SK-N-SH (cell line): ENCODE measurements at regions not wholly inside any gene's neighbourhood (a gene's known extent, or its start where the extent isn't known, plus 50 kb on each side); places are given as distances from the start of the nearest gene placed in this dataset.

Experiments used
- CTCF ChIA-PET: fragments of 300-600, 350-600 bp; formaldehyde crosslinking; extraction: SDS; loops from one replicate; lab custom pipeline; 2021; lab: Yijun Ruan, JAX
- POLR2A ChIA-PET: fragments of 350-600 bp; sonication (Branson Sonifier 250); formaldehyde crosslinking; extraction: SDS; loops from one replicate; lab custom pipeline; 2020; ENCODE audit warnings: antibody characterized with exemption, inconsistent platforms; lab: Yijun Ruan, JAX
- DNase-seq: peaks from one replicate; pipeline ENCODE4 v3.0.0; 2012
- H2AFZ ChIP-seq: fragments of 200-600 bp; sonication (generic); 2 replicates; pipeline ENCODE4 v1.8.1; 2016; ENCODE audit warnings: antibody characterized with exemption, mild to moderate bottlenecking, low read depth
- H3F3A ChIP-seq: fragments of 200-600 bp; sonication (generic); replicated peaks from 2 replicates; pipeline ENCODE3; 2016; ENCODE audit warnings: antibody characterized with exemption, mild to moderate bottlenecking; ENCODE audit not compliant: insufficient read depth
- H3K27ac ChIP-seq, 2 experiments: fragments of 200-500 bp in 1 of 2; fragments of 200-600 bp in 1 of 2; sonication (Bioruptor generic) in 1 of 2; sonication (generic), shearing (Covaris generic) in 1 of 2; 2 replicates each; pipeline versions ENCODE4 v1.5.1 to v1.6.1; 2014 to 2016; ENCODE audit warnings: low read depth in 2 of 2, inconsistent platforms in 1 of 2, low read length in 1 of 2, mild to moderate bottlenecking in 1 of 2, mixed read lengths in 1 of 2
- H3K27me3 ChIP-seq: fragments of 200-600 bp; sonication (generic), shearing (Covaris generic); 2 replicates; pipeline ENCODE4 v1.6.1; 2016; ENCODE audit warnings: mixed run types; ENCODE audit not compliant: insufficient read depth
- H3K36me3 ChIP-seq, 2 experiments: fragments of 200-500 bp in 1 of 2; fragments of 200-600 bp in 1 of 2; sonication (Bioruptor generic) in 1 of 2; sonication (generic) in 1 of 2; replicated peaks in 1 of 2; 2 replicates each; pipeline versions ENCODE3 to v1.5.1; 2014 to 2016; ENCODE audit warnings: low read length in 1 of 2, mild to moderate bottlenecking in 1 of 2; ENCODE audit not compliant: insufficient read depth in 2 of 2, control insufficient read depth in 1 of 2
- H3K4me1 ChIP-seq, 2 experiments: fragments of 200-500 bp in 1 of 2; fragments of 200-600 bp in 1 of 2; sonication (Bioruptor generic) in 1 of 2; sonication (generic), shearing (Covaris generic) in 1 of 2; 2 replicates each; pipeline versions ENCODE4 v1.5.1 to v1.6.1; 2014 to 2016; ENCODE audit warnings: low read depth in 1 of 2, low read length in 1 of 2, mixed run types in 1 of 2; ENCODE audit not compliant: insufficient read depth in 2 of 2, control insufficient read depth in 1 of 2
- H3K4me2 ChIP-seq: fragments of 200-600 bp; sonication (generic), shearing (Covaris generic); 2 replicates; pipeline ENCODE4 v1.6.1; 2017; ENCODE audit warnings: mixed run types
- H3K4me3 ChIP-seq, 2 experiments: fragments of 200-500 bp in 1 of 2; fragments of 200-600 bp in 1 of 2; sonication (Bioruptor generic) in 1 of 2; sonication (generic), shearing (Covaris generic) in 1 of 2; 2 replicates each; pipeline versions ENCODE4 v1.5.1 to v1.8.1; 2014 to 2016; ENCODE audit warnings: low read depth in 2 of 2, inconsistent platforms in 1 of 2, low read length in 1 of 2, mild to moderate bottlenecking in 1 of 2, mixed read lengths in 1 of 2, moderate library complexity in 1 of 2
- H3K79me2 ChIP-seq: fragments of 200-600 bp; sonication (generic); 2 replicates; pipeline ENCODE4 v1.8.1; 2017; ENCODE audit warnings: mild to moderate bottlenecking; ENCODE audit not compliant: insufficient read depth
- H3K9ac ChIP-seq: fragments of 200-600 bp; sonication (generic); 2 replicates; pipeline ENCODE4 v1.6.1; 2017; ENCODE audit warnings: mixed run types
- H3K9me2 ChIP-seq: fragments of 200-600 bp; sonication (generic); 2 replicates; pipeline ENCODE4 v1.6.1; 2017; ENCODE audit warnings: mixed run types
- H3K9me3 ChIP-seq: fragments of 200-600 bp; sonication (generic); 2 replicates; pipeline ENCODE4 v1.6.1; 2017; ENCODE audit warnings: mixed run types, mild to moderate bottlenecking, moderate library complexity
- H4K20me1 ChIP-seq: fragments of 200-600 bp; sonication (generic); 2 replicates; pipeline ENCODE4 v1.6.1; 2017; ENCODE audit warnings: mild to moderate bottlenecking, mixed run types; ENCODE audit not compliant: insufficient read depth
- CHD2 ChIP-seq: fragments of 150-350 bp; IDR thresholded peaks from 2 replicates; pipeline ENCODE4 v1.6.1; 2018; ENCODE audit warnings: low read length; ENCODE audit not compliant: partially characterized antibody
- EP300 ChIP-seq, 2 experiments: IDR thresholded peaks; 2 replicates each; pipeline versions ENCODE4 v1.4.0 to v1.6.1; 2012; ENCODE audit warnings: borderline replicate concordance in 1 of 2, low read depth in 1 of 2, low read length in 1 of 2
- FOSL2 ChIP-seq: IDR thresholded peaks from 2 replicates; pipeline ENCODE4 v1.4.0; 2012; ENCODE audit warnings: low read depth, mild to moderate bottlenecking, moderate library complexity, borderline replicate concordance
- FOXJ3 ChIP-seq: sonication (generic); formaldehyde crosslinking; IDR thresholded peaks from 2 replicates; pipeline ENCODE4 v1.5.1; 2020; ENCODE audit warnings: mild to moderate bottlenecking, missing genetic modification reagents
- GABPA ChIP-seq: IDR thresholded peaks from 2 replicates; pipeline ENCODE4 v1.4.0; 2012; ENCODE audit warnings: low read depth, mild to moderate bottlenecking
- IRF3 ChIP-seq: fragments of 150-350 bp; IDR thresholded peaks from 2 replicates; pipeline ENCODE4 v1.6.1; 2016; ENCODE audit warnings: mild to moderate bottlenecking, low read depth, low read length
- JUND ChIP-seq: IDR thresholded peaks from 2 replicates; pipeline ENCODE4 v1.4.0; 2012
- MEF2A ChIP-seq: IDR thresholded peaks from 2 replicates; pipeline ENCODE4 v1.4.0; 2012; ENCODE audit warnings: low read depth, borderline replicate concordance
- MXI1 ChIP-seq: IDR thresholded peaks from 2 replicates; pipeline ENCODE4 v1.6.1; 2012; ENCODE audit warnings: mild to moderate bottlenecking, low read depth, low read length, improper control_type of control experiment
- NFIC ChIP-seq: IDR thresholded peaks from 2 replicates; pipeline ENCODE4 v1.4.0; 2012; ENCODE audit warnings: borderline replicate concordance
- NRF1 ChIP-seq: IDR thresholded peaks from 2 replicates; pipeline ENCODE4 v1.6.1; 2012; ENCODE audit warnings: low read depth, mild to moderate bottlenecking, low read length
- POLR2AphosphoS5 ChIP-seq: IDR thresholded peaks from 2 replicates; pipeline ENCODE4 v1.6.1; 2012; ENCODE audit warnings: low read depth, low read length
- RAD21 ChIP-seq: IDR thresholded peaks from 2 replicates; pipeline ENCODE4 v1.6.1; 2012; ENCODE audit warnings: mild to moderate bottlenecking, low read length
- RCOR1 ChIP-seq: fragments of 150-350 bp; IDR thresholded peaks from 2 replicates; pipeline ENCODE4 v1.6.1; 2017; ENCODE audit warnings: antibody characterized with exemption, low read length
- RXRA ChIP-seq: IDR thresholded peaks from 2 replicates; pipeline ENCODE4 v1.4.0; 2012; ENCODE audit warnings: low read depth, mild to moderate bottlenecking, borderline replicate concordance
- SIN3A ChIP-seq: IDR thresholded peaks from 2 replicates; pipeline ENCODE4 v1.6.1; 2012; ENCODE audit warnings: low read depth, mild to moderate bottlenecking, low read length, moderate library complexity, borderline replicate concordance
- SMC3 ChIP-seq: IDR thresholded peaks from 2 replicates; pipeline ENCODE4 v1.6.1; 2012; ENCODE audit warnings: low read depth, low read length, improper control_type of control experiment
- TAF1 ChIP-seq: IDR thresholded peaks from 2 replicates; pipeline ENCODE4 v1.6.1; 2012; ENCODE audit warnings: low read depth, mild to moderate bottlenecking, low read length, moderate library complexity, borderline replicate concordance
- TCF12 ChIP-seq: IDR thresholded peaks from 2 replicates; pipeline ENCODE4 v1.4.0; 2012
- TEAD4 ChIP-seq: IDR thresholded peaks from 2 replicates; pipeline ENCODE4 v1.4.0; 2012; ENCODE audit warnings: mild to moderate bottlenecking, borderline replicate concordance; ENCODE audit not compliant: insufficient read depth
- USF1 ChIP-seq: IDR thresholded peaks from 2 replicates; pipeline ENCODE4 v1.4.0; 2012; ENCODE audit warnings: low read depth, borderline replicate concordance
- USF2 ChIP-seq: fragments of 150-350 bp; IDR thresholded peaks from 2 replicates; pipeline ENCODE4 v1.6.1; 2017; ENCODE audit warnings: antibody characterized with exemption, low read length, low read depth, borderline replicate concordance
- WGBS: methylation state at CpG from one replicate; pipeline ENCODE4 v1.1.6; 2017; ENCODE audit warnings: low lambda C conversion rate; 5-methylcytosine and 5-hydroxymethylcytosine counted together

- ChIA-PET CTCF (interaction anchor here (1.2 kb wide), 1 partner anchor 76 kb away, joined by 3 read pairs; no protein-coding TSS in a partner anchor), POLR2A (no interaction called here)
- Histone ChIP-seq H3K4me3 (no peak overlapping the region), H3K4me2 (no peak overlapping the region), H2AFZ (no peak overlapping the region), H3K27me3 (no peaks in the 10 kb centered on the region), H3F3A (no peaks in the 10 kb centered on the region), H3K36me3 (peaks cover 0 to 4% of the 10 kb centered on the region in 2 experiments), H3K9ac (no peak overlapping the region), H3K9me2 (no peaks in the 10 kb centered on the region), H3K27ac (no peak overlapping the region), H3K79me2 (no peaks in the 10 kb centered on the region), H3K4me1 (no peaks in the 10 kb centered on the region), H4K20me1 (no peaks in the 10 kb centered on the region), H3K9me3 (no peaks in the 10 kb centered on the region)
- whole genome bisulfite sequencing: 54% methylated on average over 2 of the region's 2 CpGs
- TF ChIP-seq IRF3 (no peak), USF1 (no peak), EP300 (IDR thresholded peaks at IDR 0.05; ENCODE audit: borderline replicate concordance in 1 of 2, low read depth in 1 of 2, low read length in 1 of 2) (no peak), CHD2 (no peak), NRF1 (no peak), MEF2A (no peak), JUND (no peak), MXI1 (no peak), SIN3A (no peak), FOSL2 (no peak), TAF1 (no peak), NFIC (no peak), TEAD4 (no peak), FOXJ3 (CRISPR knock-in tag) (no peak), USF2 (no peak), POLR2AphosphoS5 (no peak)
- no peak for DNase-seq
These were observed 654.9 kb upstream of the PKN2 start for GRCh38 chr1:88029142-88029541.

- Histone ChIP-seq H3K9me2 (no peaks in the 10 kb centered on the region), H3K36me3 (peaks cover 0 to 4% of the 10 kb centered on the region in 2 experiments), H3K4me2 (no peak overlapping the region), H3K27me3 (no peaks in the 10 kb centered on the region), H4K20me1 (no peaks in the 10 kb centered on the region), H3F3A (no peaks in the 10 kb centered on the region), H3K9ac (no peak overlapping the region), H3K4me3 (no peak overlapping the region), H3K4me1 (no peaks in the 10 kb centered on the region), H3K9me3 (no peaks in the 10 kb centered on the region), H2AFZ (no peak overlapping the region), H3K79me2 (no peaks in the 10 kb centered on the region), H3K27ac (no peak overlapping the region)
- ChIA-PET CTCF (interaction anchor here (1.2 kb wide), 1 partner anchor 76 kb away, joined by 3 read pairs; no protein-coding TSS in a partner anchor), POLR2A (no interaction called here)
- DNase-seq: no peak
- TF ChIP-seq EP300 (IDR thresholded peaks at IDR 0.05; ENCODE audit: borderline replicate concordance in 1 of 2, low read depth in 1 of 2, low read length in 1 of 2) (no peak), RAD21 (no peak), RCOR1 (no peak), JUND (no peak), IRF3 (no peak), FOXJ3 (CRISPR knock-in tag) (no peak), TCF12 (no peak), SMC3 (no peak), RXRA (no peak), GABPA (no peak)
These were observed 654.2 kb upstream of the PKN2 start for GRCh38 chr1:88029899-88030298.
